Retinal pigment epithelial cell (primary cell): ENCODE measurements at regions not wholly inside any gene's neighbourhood (a gene's known extent, or its start where the extent isn't known, plus 50 kb on each side); places are given as distances from the start of the nearest gene placed in this dataset.
"Not testable (repeated sequence)": the region's sequence is repeated elsewhere in the genome, so short reads cannot be mapped to it uniquely, and the experiment has no call there.

Source experiments
- DNase-seq: peaks from one replicate; pipeline ENCODE4 v3.0.0-alpha.2; 2010; ENCODE audit warnings: low read depth
- H3K4me3 ChIP-seq: 2 replicates; pipeline ENCODE4 v1.5.1; 2011; ENCODE audit warnings: mild to moderate bottlenecking, low read length, control low read depth, moderate library complexity
- CTCF ChIP-seq: conservative IDR thresholded peaks from 2 replicates; pipeline ENCODE4 v1.5.1; 2011; ENCODE audit warnings: low read depth, low read length, control low read depth, inconsistent platforms

- DNase-seq = no peak
These were observed 87.5 kb upstream of the ERCC6L2 start for GRCh38 chr9:95788021-95788420.

GRCh38 chr9:95785209-95785608, 90.3 kb upstream of the ERCC6L2 start:
- TF ChIP-seq CTCF = no peak
- no peak overlapping the region for H3K4me3 ChIP-seq
- no peak for DNase-seq

More at GRCh38 chr9:95788021-95788420, 87.5 kb upstream of the ERCC6L2 start:
- no peak overlapping the region for H3K4me3 ChIP-seq
- TF ChIP-seq CTCF = no peak

- no peak for DNase-seq
- no peak for TF ChIP-seq CTCF
- H3K4me3 ChIP-seq = no peak overlapping the region
These were observed 91.2 kb upstream of the ERCC6L2 start for GRCh38 chr9:95784318-95784717.

GRCh38 chr9:95783426-95783975, 92.0 kb upstream of the ERCC6L2 start:
- DNase-seq = no peak
- no peak overlapping the region for H3K4me3 ChIP-seq
- TF ChIP-seq CTCF = no peak

GRCh38 chr9:95780751-95781150, 94.7 kb upstream of the ERCC6L2 start:
- no peak for DNase-seq
- TF ChIP-seq CTCF = no peak
- no peak overlapping the region for H3K4me3 ChIP-seq

GRCh38 chr9:95780121-95780520, 95.4 kb upstream of the ERCC6L2 start:
- no peak for TF ChIP-seq CTCF
- H3K4me3 ChIP-seq = no peak overlapping the region
- DNase-seq = no peak

- H3K4me3 ChIP-seq, DNase-seq: not testable (repeated sequence)
These were observed 95.9 kb upstream of the ERCC6L2 start for GRCh38 chr9:95779597-95779996.

GRCh38 chr9:95778957-95779356, 96.5 kb upstream of the ERCC6L2 start:
- TF ChIP-seq CTCF = no peak
- DNase-seq = no peak
- H3K4me3 ChIP-seq = no peak overlapping the region
